H1 (cell line): ENCODE measurements at regions not wholly inside any gene's neighbourhood (a gene's known extent, or its start where the extent isn't known, plus 50 kb on each side); places are given as distances from the start of the nearest gene placed in this dataset.
"Not testable (repeated sequence)": the region's sequence is repeated elsewhere in the genome, so short reads cannot be mapped to it uniquely, and the experiment has no call there.

ENCODE experiments used
- CTCF ChIA-PET: fragments of 300-600 bp; sonication (Branson Sonifier 250); formaldehyde crosslinking; loops from one replicate; lab custom pipeline; 2021; ENCODE audit not compliant: partially characterized antibody; lab: Charles Lee
- POLR2A ChIA-PET: fragments of 300-600 bp; sonication (Branson Sonifier 250); formaldehyde crosslinking; loops from one replicate; lab custom pipeline; 2021; ENCODE audit warnings: inconsistent platforms; ENCODE audit not compliant: partially characterized antibody; lab: Charles Lee
- DNase-seq, 2 experiments: peaks; one replicate each; pipeline versions ENCODE4 v3.0.0 to v3.0.0-alpha.2; 2010 to 2022; ENCODE audit warnings: low spot score in 2 of 2, low read depth in 1 of 2, mixed read lengths in 1 of 2
- FAIRE-seq: peaks from 2 replicates; lab custom pipeline; 2011; peaks lifted over from hg19 to GRCh38; lab: Jason Lieb, UNC
- H2AFZ ChIP-seq: 2 replicates; pipeline ENCODE4 v1.8.1; 2012; ENCODE audit warnings: low read length, inconsistent platforms
- H2AK5ac ChIP-seq: 2 replicates; pipeline ENCODE4 v1.6.1; 2013; ENCODE audit warnings: low read depth, low read length
- H2BK120ac ChIP-seq: replicated peaks from 2 replicates; pipeline ENCODE3; 2013; ENCODE audit warnings: low read depth, low read length, inconsistent platforms
- H2BK12ac ChIP-seq: 2 replicates; pipeline ENCODE4 v1.6.1; 2013; ENCODE audit warnings: low read depth, low read length
- H2BK15ac ChIP-seq: 2 replicates; pipeline ENCODE4 v1.6.1; 2013; ENCODE audit warnings: low read length
- H2BK20ac ChIP-seq: 2 replicates; pipeline ENCODE4 v1.6.1; 2013; ENCODE audit warnings: low read length
- H2BK5ac ChIP-seq: 2 replicates; pipeline ENCODE4 v1.6.1; 2013; ENCODE audit warnings: low read depth, low read length
- H3K14ac ChIP-seq: 2 replicates; pipeline ENCODE4 v1.6.1; 2013; ENCODE audit warnings: inconsistent platforms; ENCODE audit not compliant: insufficient read length
- H3K18ac ChIP-seq: 2 replicates; pipeline ENCODE4 v1.6.1; 2013; ENCODE audit warnings: low read length; ENCODE audit errors: extremely low read depth
- H3K23ac ChIP-seq: 2 replicates; pipeline ENCODE4 v1.6.1; 2013; ENCODE audit warnings: inconsistent platforms; ENCODE audit not compliant: insufficient read length
- H3K23me2 ChIP-seq: 2 replicates; pipeline ENCODE4 v1.6.1; 2013; ENCODE audit warnings: low read depth, low read length
- H3K27ac ChIP-seq: 2 replicates; pipeline ENCODE4 v1.6.1; 2011; ENCODE audit warnings: low read depth, low read length, inconsistent platforms
- H3K27me3 ChIP-seq, 4 experiments: replicated peaks in 1 of 4; 1 replicate in 1 of 4; 2 replicates in 3 of 4; pipeline versions ENCODE4 v1.6.1 to v1.8.1; 2011 to 2013; ENCODE audit warnings: low read length in 3 of 4, mild to moderate bottlenecking in 3 of 4, inconsistent platforms in 2 of 4, mixed read lengths in 2 of 4, moderate library complexity in 1 of 4; ENCODE audit not compliant: control insufficient read depth in 3 of 4, insufficient read depth in 3 of 4; ENCODE audit errors: extremely low read depth in 1 of 4
- H3K36me3 ChIP-seq, 4 experiments: 2 replicates each; pipeline versions ENCODE4 v1.6.1 to v1.8.1; 2011 to 2013; ENCODE audit warnings: mild to moderate bottlenecking in 4 of 4, low read length in 3 of 4, moderate library complexity in 2 of 4, control low read depth in 1 of 4, inconsistent platforms in 1 of 4; ENCODE audit not compliant: insufficient read depth in 4 of 4, control insufficient read depth in 2 of 4
- H3K4ac ChIP-seq: replicated peaks from 2 replicates; pipeline ENCODE3; 2013; ENCODE audit warnings: low read length, low read depth, mixed read lengths, inconsistent platforms; ENCODE audit not compliant: insufficient read length
- H3K4me1 ChIP-seq, 4 experiments: replicated peaks in 1 of 4; 1 replicate in 1 of 4; 2 replicates in 3 of 4; pipeline versions ENCODE4 v1.6.1 to v1.8.1; 2011 to 2013; ENCODE audit warnings: low read length in 3 of 4, inconsistent platforms in 2 of 4, mixed read lengths in 1 of 4; ENCODE audit not compliant: insufficient read depth in 4 of 4, control insufficient read depth in 3 of 4
- H3K4me2 ChIP-seq, 2 experiments: 2 replicates each; pipeline versions ENCODE4 v1.6.1 to v1.8.1; 2011 to 2013; ENCODE audit warnings: low read depth in 2 of 2, low read length in 2 of 2, control low read depth in 1 of 2, inconsistent platforms in 1 of 2, mild to moderate bottlenecking in 1 of 2; ENCODE audit not compliant: insufficient read depth in 1 of 2
- H3K4me3 ChIP-seq, 4 experiments: fragments of 200-600, 300-600 bp in 1 of 4; sonication (generic), shearing (Covaris generic), sonication (Bioruptor Twin) in 1 of 4; 2 replicates each; pipeline versions ENCODE4 v1.5.1 to v1.8.1; 2011 to 2016; ENCODE audit warnings: low read length in 4 of 4, low read depth in 3 of 4, control low read depth in 2 of 4, inconsistent platforms in 2 of 4, mild to moderate bottlenecking in 2 of 4, mixed read lengths in 1 of 4, moderate library complexity in 1 of 4; ENCODE audit not compliant: insufficient read depth in 2 of 4; ENCODE audit errors: extremely low read depth in 1 of 4
- H3K56ac ChIP-seq: replicated peaks from 2 replicates; pipeline ENCODE3; 2013; ENCODE audit warnings: low read depth, mild to moderate bottlenecking, mixed read lengths, low read length, inconsistent platforms; ENCODE audit not compliant: insufficient read length
- H3K79me1 ChIP-seq: 2 replicates; pipeline ENCODE4 v1.6.1; 2013; ENCODE audit warnings: low read depth, low read length, control low read depth
- H3K79me2 ChIP-seq, 2 experiments: 2 replicates each; pipeline versions ENCODE4 v1.6.1 to v1.8.1; 2012 to 2013; ENCODE audit warnings: low read length in 2 of 2, mild to moderate bottlenecking in 2 of 2, inconsistent platforms in 1 of 2; ENCODE audit not compliant: insufficient read depth in 2 of 2, control insufficient read depth in 1 of 2
- H3K9ac ChIP-seq, 4 experiments: replicated peaks in 1 of 4; 1 replicate in 1 of 4; 2 replicates in 3 of 4; pipeline versions ENCODE4 v1.6.1 to v1.8.1; 2011 to 2013; ENCODE audit warnings: low read depth in 3 of 4, low read length in 3 of 4, control low read depth in 2 of 4, mild to moderate bottlenecking in 2 of 4, moderate library complexity in 2 of 4, inconsistent platforms in 1 of 4; ENCODE audit errors: extremely low read depth in 1 of 4
- H3K9me3 ChIP-seq, 2 experiments: 2 replicates each; pipeline versions ENCODE4 v1.6.1 to v1.8.1; 2012 to 2013; ENCODE audit warnings: mild to moderate bottlenecking in 2 of 2, moderate library complexity in 2 of 2, control low read depth in 1 of 2, inconsistent platforms in 1 of 2, low read depth in 1 of 2, low read length in 1 of 2, mixed read lengths in 1 of 2; ENCODE audit not compliant: insufficient read depth in 2 of 2
- H4K20me1 ChIP-seq, 2 experiments: replicated peaks in 1 of 2; 2 replicates each; pipeline versions ENCODE3 to v1.8.1; 2011 to 2013; ENCODE audit warnings: inconsistent platforms in 2 of 2, low read length in 2 of 2, mild to moderate bottlenecking in 1 of 2; ENCODE audit not compliant: insufficient read depth in 2 of 2, control insufficient read depth in 1 of 2
- H4K5ac ChIP-seq: 2 replicates; pipeline ENCODE4 v1.6.1; 2013; ENCODE audit warnings: low read length, low read depth, mixed read lengths, inconsistent platforms; ENCODE audit not compliant: insufficient read length
- H4K8ac ChIP-seq: 2 replicates; pipeline ENCODE4 v1.8.0; 2013; ENCODE audit warnings: mild to moderate bottlenecking, moderate library complexity, low read length, inconsistent platforms; ENCODE audit not compliant: insufficient read depth; ENCODE audit errors: extremely low read depth
- H4K91ac ChIP-seq: replicated peaks from 2 replicates; pipeline ENCODE3; 2013; ENCODE audit warnings: low read length, mixed read lengths, inconsistent platforms; ENCODE audit not compliant: insufficient read length
- EP300 ChIP-seq, 2 experiments: IDR thresholded peaks; 1 replicate in 1 of 2; 2 replicates in 1 of 2; pipeline ENCODE4 v1.6.1; 2011 to 2012; ENCODE audit warnings: low read depth in 2 of 2, low read length in 2 of 2, mild to moderate bottlenecking in 2 of 2, borderline replicate concordance in 1 of 2, inconsistent platforms in 1 of 2, moderate library complexity in 1 of 2
- TCF12 ChIP-seq: IDR thresholded peaks from 2 replicates; pipeline ENCODE4 v1.6.1; 2011; ENCODE audit warnings: low read depth, mild to moderate bottlenecking, low read length
- WGBS, 2 experiments: shearing (Covaris generic) in 1 of 2; methylation state at CpG; one replicate each; pipeline versions ENCODE4 v1.1.6 to v1.1.7; 2013 to 2015; ENCODE audit warnings: low lambda C conversion rate in 2 of 2, mixed read lengths in 2 of 2, inconsistent platforms in 1 of 2, low coverage in 1 of 2, missing lambda C conversion rate in 1 of 2; ENCODE audit not compliant: insufficient replicate concordance in 2 of 2, insufficient coverage in 1 of 2, insufficient read length in 1 of 2; ENCODE audit errors: extremely low coverage in 1 of 2, missing lambda C conversion rate in 1 of 2; 5-methylcytosine and 5-hydroxymethylcytosine counted together

DNA sequence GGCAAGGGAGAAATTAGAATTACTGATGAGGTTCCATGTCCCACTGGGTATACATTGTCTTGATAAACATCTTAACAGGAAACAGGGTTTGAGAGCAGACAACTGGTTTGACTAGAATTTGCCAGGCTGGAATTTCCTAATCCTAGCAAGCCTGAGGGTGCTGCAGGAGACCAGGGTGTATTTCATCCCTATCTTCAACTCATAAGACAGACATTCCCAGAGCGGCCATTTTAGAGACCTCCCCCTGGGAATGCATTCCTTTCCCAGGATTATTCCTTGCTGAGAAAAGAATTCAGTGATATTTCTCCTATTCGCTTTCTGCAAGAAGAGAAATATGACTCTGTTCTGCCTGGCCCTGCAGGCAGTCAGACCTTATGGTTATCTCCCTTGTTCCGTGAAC is 859.3 kb upstream of the GBE1 start:
- H3K14ac ChIP-seq, H3K9me3 ChIP-seq, H2AFZ ChIP-seq, H4K91ac ChIP-seq, H3K27me3 ChIP-seq, POLR2A ChIA-PET, H3K4me1 ChIP-seq, H3K56ac ChIP-seq, H2BK120ac ChIP-seq, H3K4me2 ChIP-seq, H3K18ac ChIP-seq, H3K27ac ChIP-seq, H3K23me2 ChIP-seq, H2BK5ac ChIP-seq, H2AK5ac ChIP-seq, H4K8ac ChIP-seq, H3K79me2 ChIP-seq, H4K5ac ChIP-seq, H2BK12ac ChIP-seq, DNase-seq, H2BK20ac ChIP-seq, H3K79me1 ChIP-seq, FAIRE-seq, H3K4me3 ChIP-seq, H4K20me1 ChIP-seq, H3K36me3 ChIP-seq, CTCF ChIA-PET, H3K9ac ChIP-seq, H2BK15ac ChIP-seq, H3K4ac ChIP-seq, H3K23ac ChIP-seq: not testable (repeated sequence)
- TF ChIP-seq EP300 (IDR thresholded peaks at IDR 0.05; ENCODE audit: borderline replicate concordance in 1 of 2, low read depth in 2 of 2, low read length in 2 of 2), result peak in 1 of 2 experiments; percentile 79; a peak in 1 of 3 replicates
- 0 out of 2 replicates have a peak, but pooled peaks have one; percentile 23 for TF ChIP-seq TCF12
- WGBS, 2 experiments, result 89% methylated on average over 3 of the region's 3 CpGs; no CpG with 5 or more reads in 1 of the 2 experiments
